ENCODE measurements at regions not wholly inside any gene's neighbourhood (a gene's known extent, or its start where the extent isn't known, plus 50 kb on each side); places are given as distances from the start of the nearest gene placed in this dataset.

DNA sequence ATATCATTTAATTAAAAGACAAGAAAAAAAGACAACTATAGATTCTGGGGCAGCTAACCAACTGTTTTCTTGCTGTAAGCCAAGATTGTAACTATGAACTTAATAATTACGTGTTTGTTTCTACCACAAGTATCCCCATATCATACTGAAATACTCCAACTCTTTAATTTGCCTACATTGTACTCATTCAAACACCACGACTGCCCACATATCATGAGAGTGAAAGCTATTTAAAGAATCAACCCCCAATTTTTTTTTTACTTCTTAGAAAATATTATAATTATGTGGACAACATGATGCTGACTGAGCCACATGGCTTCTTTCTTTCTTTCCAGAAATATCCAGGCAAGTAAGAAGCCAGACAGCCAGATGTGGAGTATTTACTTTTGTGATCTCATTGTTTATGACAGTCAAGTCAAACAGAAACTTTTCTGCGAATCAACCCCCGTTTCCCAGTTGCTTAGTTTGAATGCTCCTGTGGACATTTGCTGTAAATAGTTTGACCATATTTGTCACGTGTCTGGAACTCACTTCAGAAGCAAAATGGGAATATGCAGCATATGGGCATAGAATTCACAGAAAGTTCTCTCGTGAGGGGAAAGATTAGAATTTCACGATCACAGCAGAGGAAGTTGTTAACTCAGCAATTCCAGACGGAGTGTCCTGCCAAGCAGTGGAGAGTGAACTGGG, 126.8 kb upstream of the PSMD7 start:
- no peak for DNase-seq (ENCODE audit: low read depth)

DNA sequence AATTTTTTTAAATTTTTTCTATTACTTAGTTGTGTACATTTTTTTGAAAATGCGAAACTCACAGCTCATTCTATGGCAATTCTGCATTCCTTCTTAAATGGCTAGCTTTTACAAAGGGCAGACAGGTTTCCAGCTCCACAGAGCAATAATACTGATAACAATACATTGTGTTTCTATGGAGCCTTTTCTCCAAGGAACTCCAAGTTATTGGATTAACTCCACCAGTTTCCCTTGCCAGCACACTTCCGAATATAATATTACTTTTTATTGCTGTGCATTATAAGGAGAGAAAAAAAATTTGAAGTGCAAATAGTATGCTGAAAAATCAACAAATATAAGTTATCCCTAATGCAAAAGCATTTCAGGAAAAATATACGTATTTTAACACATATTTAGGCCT, 127.5 kb upstream of the PSMD7 start:
- no peak for DNase-seq (ENCODE audit: low read depth)

DNA sequence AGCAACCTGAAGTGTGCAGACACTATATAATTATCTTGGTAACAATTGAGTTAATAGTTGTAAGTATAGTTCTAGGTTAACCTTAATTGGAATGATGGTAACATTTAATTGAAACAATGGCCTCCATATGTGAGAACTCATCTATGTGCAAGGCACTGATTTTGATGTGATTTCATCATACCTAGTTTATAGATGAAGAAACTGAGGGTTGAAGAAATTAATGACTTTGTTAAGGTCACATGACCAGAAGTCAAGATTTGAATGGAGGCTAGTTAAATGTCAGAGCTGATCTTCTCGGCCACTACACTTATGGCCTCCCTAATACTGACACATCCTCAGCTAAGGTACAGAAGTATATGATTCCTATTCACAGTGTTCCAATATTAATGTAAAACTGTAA, 128.2 kb upstream of the PSMD7 start:
- DNase-seq (ENCODE audit: low read depth) = no peak

DNA sequence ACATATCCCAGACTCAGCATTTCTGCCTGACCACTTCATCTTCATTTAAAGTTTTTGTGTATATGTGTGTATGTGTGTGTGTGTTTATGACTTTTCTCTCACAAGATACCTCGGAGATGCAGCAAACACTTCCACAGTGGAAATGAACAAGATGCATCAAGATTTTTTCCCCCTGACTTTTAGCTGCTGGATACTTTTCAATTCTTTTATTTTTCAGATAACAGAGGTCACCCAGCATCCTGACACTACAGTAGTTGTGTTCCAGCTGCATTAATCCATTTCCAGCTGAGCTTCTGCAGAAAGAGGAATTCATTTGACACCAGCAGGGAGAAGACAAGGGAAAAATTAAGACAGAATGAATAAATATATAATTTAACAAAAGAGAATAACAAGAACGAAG, 130.2 kb upstream of the PSMD7 start:
- no peak for DNase-seq (ENCODE audit: low read depth)

DNA sequence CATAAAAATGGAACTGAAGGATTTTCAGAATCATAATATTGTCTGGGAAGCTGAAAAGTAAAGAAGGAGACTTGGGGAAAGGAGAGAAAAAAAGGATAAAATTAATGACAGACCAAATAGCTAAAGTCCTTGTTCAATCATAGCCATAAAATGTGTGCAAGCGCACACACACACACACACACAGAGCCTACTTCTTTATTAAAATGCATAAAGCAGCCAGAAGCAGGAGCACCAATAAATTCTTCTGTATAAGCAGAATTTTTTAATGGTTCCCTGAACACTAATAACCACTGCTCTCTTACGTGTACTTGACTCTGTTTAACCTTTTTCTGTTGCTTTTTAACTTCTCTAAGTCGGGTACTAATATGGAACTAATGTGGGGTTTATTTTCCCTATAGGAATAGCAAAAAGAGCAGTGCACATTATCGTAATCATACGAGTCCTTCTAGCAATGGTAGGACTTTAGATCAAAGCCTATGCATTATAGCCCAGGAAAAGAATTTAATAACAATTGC, 131.0 kb upstream of the PSMD7 start:
- no peak for DNase-seq (ENCODE audit: low read depth)

DNA sequence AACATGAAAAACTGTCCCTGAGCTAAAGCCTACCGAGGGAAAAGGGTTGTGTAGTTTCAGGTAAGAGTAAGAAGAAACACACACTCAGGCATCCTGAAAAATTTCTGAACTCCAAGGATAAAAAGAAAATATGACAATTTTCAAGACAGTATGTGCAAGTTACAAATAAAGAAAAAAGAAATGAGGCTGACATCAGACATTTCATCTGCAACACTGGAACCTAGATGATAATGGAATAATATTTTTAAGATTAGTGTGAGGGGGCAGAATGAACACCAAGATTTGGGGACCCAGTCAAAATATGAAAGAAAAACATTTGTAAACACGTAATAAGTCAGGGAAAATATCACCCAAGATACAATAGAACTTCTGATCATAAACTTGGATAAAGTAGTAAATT, 135.9 kb upstream of the PSMD7 start:
- DNase-seq (ENCODE audit: low read depth) = no peak

DNA sequence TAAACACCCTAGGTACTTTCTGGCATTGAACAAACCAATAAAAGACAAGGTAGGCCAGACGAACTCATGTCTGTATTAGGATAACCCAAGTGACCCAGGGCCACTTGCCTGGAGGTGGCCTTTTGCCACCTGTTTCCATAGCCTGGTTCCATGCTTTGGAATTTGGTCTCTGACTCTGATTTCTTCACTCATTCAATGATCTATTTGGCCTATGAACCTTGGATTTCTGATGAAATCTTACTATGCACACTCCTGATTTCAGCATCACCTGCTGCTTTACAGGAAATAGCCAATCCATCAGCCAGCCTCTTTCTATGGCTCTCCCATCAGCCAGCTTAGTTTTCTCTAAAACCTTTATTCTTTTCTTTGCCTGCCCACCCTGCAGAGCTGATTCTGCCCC, 142.8 kb upstream of the PSMD7 start:
- DNase-seq (ENCODE audit: low read depth) = no peak

DNA sequence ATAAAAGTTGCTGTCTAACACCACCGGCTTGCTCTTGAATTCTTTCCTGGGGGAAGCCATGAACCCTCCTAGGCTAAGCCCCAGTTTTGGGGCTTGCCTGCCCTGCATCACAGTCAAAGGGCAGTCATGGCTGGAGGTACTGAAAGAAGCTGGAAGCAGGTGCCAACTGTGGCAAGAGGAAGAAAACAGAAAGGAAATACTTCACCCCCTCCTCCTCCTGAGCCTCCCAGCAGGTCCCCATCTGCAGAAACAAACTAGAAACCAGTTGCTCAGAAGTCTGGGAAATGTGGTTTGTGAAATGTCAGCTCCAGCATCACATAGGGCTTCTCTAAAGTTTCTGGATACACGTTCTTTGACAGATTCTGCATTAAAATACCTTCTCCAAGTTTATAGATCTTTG, 150.0 kb upstream of the PSMD7 start:
- no peak for DNase-seq (ENCODE audit: low read depth)

DNA sequence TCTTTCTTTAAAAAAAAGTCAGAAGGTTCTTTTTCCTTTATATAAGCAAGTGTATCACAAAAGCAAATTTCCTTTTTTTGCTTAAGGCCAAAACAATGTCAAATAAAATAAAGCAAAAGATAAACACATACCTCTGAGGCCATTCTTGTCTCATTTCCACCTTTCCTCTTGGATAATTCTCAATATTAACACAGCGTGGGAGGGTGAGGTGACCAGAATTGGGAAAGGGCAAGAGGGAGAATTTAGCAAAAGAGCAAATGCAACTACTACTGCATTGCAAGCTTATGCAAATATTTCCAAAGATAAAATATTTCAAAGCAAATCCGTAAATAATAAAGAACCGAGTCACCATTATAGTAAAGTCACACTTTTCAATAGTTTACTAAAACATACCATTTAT, 153.4 kb upstream of the PSMD7 start:
- no peak for DNase-seq (ENCODE audit: low read depth)

DNA sequence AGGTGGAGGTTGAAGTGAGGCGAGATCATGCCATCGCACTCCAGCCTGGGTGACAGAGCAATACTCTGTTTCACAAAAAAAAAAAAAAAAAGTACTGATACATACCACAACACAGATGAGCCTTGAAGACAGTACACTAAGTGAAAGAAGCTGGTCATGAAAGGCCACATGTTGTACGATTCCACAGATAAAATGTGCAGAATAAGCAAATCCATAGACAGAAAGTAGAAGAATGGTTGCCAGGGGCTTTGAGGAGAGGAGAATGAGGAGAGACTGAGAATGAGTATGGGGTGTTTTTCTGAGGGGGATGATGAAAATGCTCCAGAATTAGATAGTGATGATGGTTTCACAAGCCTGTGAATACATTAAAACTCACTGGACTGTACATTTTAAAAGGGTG, 155.6 kb upstream of the PSMD7 start:
- DNase-seq (ENCODE audit: low read depth) = no peak

DNA sequence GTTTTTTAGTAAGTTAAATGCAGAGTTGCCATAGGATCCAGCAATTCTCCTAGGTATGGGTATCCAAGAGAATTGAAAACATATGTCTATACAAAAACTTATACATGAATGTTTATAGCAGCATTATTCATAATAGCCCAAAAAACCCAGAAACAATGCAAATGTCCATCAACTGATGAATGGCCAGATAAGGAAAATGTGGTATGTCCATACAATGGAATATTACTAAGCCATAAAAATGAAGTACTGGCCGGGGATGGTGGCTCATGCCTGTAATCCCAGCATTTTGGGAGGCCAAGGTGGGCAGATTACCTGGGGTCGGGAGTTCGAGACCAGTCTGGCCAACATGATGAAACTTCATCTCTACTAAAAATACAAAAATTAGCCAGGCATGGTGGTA, 156.1 kb upstream of the PSMD7 start:
- no peak for DNase-seq (ENCODE audit: low read depth)

DNA sequence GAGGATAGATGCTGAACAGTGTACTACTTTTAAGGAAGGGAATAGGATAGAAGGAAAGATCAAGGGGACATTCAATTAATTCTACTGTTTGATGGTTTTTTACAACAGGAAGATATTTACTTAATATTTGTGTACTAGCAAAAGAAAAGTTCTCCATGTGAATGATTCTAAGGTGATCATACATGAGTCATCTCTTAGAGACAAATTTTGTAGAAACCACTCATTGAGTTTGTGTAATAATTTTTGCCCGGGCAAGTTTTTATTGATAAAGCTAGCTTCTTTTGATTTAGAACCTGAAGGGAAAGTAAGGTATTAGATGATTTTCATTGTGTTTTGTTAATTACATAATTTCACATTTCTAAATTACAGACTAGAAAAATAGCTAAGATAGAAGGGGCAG, 172.8 kb upstream of the PSMD7 start:
- DNase-seq (ENCODE audit: low read depth) = no peak

DNA sequence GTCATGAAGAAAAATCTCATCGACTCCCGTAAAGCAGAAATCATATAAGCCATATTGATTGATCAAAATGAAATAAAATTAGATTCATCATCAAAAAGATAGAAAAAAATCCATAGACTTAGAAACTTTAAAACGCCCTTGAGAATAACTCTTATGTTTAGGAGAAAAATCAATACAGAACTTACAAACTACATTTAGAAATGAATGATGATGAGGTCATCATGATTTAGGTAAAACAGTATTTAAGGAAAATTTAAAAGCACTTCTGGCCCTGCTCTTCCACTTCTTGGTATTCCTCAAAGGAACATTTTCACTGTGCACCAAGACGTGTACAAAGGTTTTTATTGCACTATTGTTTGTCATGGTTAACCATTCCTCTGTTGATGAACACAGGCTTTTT, 173.4 kb upstream of the PSMD7 start:
- no peak for DNase-seq (ENCODE audit: low read depth)

DNA sequence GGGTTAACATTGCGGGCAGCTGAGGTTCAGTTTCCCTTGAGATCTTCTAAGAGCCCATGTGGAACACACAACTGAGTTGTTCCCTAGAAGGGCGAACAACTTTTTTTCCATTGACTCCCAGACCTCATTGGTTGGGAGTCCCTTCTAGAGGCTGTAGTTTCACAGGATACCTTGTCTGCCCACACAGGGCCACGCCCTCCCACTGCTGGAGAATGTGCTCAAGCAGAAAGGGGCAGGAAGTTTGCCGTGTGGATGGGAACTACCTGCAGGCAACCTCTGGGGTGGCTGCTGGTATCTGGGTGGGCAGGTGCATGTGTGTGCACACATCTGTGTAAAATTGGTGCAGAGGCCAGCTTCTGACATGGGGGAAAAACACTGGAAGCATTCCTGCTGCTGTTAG, 178.8 kb upstream of the PSMD7 start:
- DNase-seq (ENCODE audit: low read depth) = no peak

DNA sequence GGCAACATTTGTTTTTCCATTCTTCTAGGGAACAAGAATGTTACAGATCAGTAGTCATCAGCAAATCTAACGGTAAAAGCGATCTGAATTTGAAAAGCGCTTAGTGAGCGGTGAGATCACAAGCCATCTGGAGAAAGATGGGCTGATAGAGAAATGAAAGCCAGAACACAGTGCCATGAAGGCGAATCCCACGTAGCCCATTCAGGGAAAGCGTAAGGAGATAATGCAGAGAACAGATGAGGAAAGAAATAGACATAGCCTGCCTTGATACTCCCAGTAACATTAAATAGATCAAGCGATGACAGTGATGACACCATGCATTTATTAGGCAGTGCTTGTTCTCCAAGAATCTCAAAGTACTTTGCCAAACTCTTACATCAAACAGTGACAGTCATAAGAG, 183.1 kb upstream of the PSMD7 start:
- DNase-seq (ENCODE audit: low read depth) = no peak

DNA sequence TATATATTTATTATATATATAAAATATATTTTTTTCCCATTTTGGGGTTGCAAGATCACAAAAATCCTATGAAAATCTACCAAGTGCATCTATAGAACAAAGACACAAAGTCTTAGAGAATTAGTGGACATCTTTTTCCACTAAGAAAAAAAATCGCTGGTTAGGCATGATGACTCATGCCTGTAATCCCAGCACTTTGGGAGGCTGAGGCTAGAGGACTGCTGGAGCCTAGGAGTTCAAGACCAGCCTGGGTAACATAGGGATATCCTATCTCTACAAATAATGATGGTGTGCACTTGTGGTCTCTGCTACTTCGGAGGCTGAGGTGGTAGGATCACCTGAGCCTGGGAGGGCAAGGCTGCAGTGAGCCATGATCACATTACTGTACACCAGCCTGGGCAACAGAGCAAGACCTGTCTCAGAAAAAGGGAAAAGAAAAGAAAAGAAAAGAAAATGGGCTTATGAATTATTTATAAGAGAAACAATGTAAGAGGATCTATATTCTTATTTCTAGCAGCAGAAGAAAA, 185.1 kb upstream of the PSMD7 start:
- no peak for DNase-seq (ENCODE audit: low read depth)

DNA sequence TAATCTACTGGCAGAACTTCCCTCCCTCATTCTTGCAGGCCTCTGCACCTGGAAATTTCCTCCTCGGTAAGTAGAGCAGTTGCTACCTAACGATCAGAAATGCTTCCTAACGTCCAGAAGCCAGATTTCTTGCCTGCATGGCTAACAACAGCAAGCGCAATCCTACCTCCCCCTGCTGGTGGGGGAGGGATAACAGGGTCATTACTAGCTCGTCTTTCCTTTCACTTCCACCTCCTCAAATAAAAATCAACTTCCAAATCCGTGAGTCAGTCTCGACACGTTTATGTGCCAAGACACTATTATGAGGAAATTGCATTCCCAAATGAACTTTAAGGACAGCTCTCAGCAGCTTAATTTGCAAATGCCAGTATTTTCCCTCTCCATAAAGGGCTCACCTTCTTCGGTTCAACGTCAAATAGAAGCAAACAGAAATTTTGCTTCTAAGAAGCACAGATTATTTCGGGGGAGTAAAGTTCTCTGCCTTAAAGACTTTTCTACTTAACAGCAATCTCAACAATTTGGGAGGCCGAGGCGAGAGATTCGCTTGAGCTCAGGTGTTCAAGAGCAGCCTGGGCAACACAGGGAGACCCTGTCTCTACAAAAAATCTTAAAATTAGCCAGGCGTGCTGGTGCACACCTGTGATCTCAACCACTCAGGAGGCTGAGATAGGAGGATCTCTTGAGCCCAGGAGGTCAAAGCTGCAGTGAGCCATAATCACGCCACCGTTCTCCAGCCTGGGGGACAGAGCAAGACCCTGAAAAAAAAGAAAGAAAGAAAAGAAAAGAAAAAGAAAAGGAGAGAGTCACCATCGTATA, 188.6 kb upstream of the PSMD7 start:
- no peak for DNase-seq (ENCODE audit: low read depth)

DNA sequence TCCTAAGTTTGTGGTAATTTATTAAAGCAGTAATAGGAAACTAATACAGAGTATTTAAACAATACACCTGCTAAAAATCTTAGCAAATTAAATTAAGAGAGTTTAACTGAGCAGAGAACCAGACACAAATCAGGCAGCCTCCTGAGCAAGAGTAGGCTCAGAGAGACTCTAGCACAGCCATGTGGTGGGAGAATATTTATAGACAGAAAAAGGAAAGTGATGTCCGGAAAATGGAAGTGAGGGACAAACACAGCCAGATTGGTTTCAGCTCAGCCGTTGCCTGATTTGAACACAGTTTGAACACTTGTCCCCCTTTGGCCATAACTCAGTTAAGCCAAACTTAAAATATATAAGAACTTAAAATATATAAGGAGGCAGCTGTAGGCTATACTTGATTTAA, 192.6 kb upstream of the PSMD7 start:
- no peak for DNase-seq (ENCODE audit: low read depth)

DNA sequence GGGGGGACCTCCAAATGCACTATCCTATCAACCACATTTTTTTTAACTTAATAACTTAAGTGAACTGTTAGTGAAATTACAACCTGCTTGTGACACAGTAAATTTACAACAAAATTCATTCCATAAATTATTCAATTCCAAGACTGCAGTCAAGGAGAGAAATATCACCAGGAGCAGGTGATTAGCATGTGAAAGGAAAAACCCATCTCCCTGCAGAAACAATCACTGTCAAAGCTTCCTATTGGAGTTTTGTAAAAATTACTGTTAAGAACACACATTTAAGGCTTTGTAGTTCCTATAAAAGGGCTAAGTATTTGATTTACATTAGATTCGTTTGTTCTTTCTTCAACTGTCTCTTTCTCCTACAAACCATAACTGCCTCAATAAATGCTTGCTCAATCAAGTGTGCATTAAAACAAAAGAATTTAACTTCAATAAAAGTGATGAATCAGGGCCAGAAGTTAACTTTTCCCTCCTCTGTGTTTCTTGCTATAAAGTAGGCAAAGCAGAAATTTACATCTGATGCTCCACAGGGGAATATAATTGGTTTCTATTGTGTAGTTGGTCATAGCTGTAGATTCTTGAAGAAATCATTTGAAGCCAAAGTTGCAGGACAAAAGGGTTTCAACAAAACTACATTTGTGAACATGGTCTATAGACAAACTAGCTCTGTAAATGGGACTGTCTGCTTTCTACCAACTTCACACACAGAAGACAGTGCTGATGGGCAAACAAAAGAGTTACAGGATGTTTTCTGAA, 195.1 kb upstream of the PSMD7 start:
- DNase-seq (ENCODE audit: low read depth) = no peak

DNA sequence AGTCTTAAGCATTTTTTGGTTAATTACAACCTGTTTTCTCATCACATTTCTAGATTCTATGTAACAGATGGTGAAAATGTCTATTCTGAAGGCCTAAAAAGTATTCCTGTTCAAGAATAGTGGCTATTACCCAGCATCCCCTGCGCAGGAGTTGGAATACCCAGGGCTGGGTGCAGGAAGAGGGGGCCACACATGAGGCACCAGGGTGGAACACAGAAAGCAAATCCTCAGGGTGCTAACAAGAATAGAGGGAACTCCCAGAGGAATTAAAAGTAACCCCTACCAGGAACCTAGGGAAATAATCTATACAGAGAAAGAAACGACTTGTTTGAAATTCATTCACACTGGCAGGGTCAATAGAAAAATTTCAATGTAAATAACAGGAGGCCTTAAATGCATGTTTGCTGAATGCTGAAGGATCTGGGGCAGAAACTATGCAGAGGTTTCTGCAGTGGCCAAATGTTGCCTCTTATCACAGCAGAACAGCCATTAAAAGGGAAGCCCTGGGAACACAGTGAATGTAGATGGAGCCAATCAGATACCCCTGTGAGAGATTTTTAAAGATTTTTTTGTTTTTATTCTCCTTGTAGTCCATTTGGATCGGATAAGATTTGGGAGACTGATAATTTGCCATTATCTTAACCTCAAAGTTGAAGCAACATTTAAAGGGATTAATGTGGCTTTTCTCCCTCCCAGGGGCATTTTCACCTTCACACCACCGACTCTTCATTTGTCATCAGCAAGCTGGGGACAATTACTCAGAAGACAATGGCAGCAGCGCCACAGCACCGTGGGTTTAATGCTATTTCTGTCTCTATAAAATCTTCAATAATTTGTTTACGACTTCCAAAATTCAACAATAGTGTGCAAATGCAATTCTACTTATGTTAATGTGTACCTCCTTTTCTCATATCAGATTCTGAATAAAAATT, 196.0 kb upstream of the PSMD7 start:
- no peak for DNase-seq (ENCODE audit: low read depth)

DNA sequence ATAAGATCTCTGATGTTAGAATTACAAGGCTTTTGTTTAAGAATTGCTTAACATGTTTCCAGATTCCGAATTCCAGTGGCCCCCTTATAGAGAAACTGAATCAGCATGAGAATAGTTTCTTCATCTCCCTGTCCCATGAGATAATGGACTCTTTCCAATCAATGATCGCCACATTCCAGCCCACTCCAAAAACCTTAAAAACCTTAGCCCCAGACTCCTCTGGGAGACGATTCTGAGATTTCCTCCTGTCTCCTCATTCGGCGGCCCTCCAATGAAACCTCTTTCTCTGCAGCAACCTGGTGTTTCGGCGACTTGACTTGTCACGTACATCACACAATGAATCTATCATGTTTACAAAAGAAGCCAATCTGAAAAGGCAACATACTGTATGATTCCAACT, 197.1 kb upstream of the PSMD7 start:
- no peak for DNase-seq (ENCODE audit: low read depth)

DNA sequence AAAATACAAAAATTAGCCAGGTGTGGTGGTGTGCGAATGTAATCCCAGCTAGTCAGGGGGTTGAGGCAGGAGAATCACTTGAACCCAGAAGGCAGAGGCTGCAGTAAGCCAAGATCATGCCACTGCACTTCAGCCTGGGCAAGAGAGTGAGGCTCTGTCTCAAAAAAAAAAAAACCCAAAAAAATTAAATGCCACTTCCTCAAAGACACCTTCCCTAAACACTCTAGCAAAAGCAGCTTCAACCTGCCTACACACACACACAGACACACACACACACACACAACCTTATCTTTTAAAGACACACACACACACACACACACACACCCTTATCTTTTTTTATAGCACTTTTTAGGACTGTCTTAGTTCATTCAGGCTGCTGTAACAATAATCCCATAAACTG, 201.7 kb upstream of the PSMD7 start:
- DNase-seq (ENCODE audit: low read depth) = no peak

Measured in stimulated activated CD8-positive, alpha-beta memory T cell treated with anti-CD3 and anti-CD28 coated beads, Interleukin-15, amount 100 ng/mL, for 1 hour (primary cell).